GM19397 (cell line): ENCODE measurements at regions not wholly inside any gene's neighbourhood (a gene's known extent, or its start where the extent isn't known, plus 50 kb on each side); places are given as distances from the start of the nearest gene placed in this dataset.
A peak's percentile ranks its signal among the peaks of the same experiment; 100 is the strongest.
"Not testable (repeated sequence)": the region's sequence is repeated elsewhere in the genome, so short reads cannot be mapped to it uniquely, and the experiment has no call there.

Source experiments
- ATAC-seq: cut with Tn5 transposase; IDR thresholded peaks from one replicate; pipeline ENCODE4 v1.9.1; 2021; ENCODE audit warnings: mild to moderate bottlenecking, moderate library complexity; ENCODE audit not compliant: unreplicated experiment

GRCh38 chr2:88396209-88396608 lies 56.3 kb downstream of the FOXI3 start:
- ATAC-seq: no peak

GRCh38 chr2:88377641-88377991 lies 74.9 kb downstream of the FOXI3 start:
- no peak for ATAC-seq

GRCh38 chr2:88372042-88372441 lies 80.5 kb downstream of the FOXI3 start:
- no peak for ATAC-seq

GRCh38 chr2:88365408-88365807 lies 87.1 kb downstream of the FOXI3 start:
- ATAC-seq: not testable (repeated sequence)

GRCh38 chr2:88355486-88355885 lies 97.0 kb downstream of the FOXI3 start:
- no peak for ATAC-seq

- ATAC-seq: no peak
Observed at GRCh38 chr2:88351249-88351601, 101.3 kb downstream of the FOXI3 start.

GRCh38 chr2:88350331-88351248 lies 101.9 kb downstream of the FOXI3 start:
- peak; percentile 75 for ATAC-seq

- ATAC-seq: no peak
Observed at GRCh38 chr2:88345842-88346241, 106.7 kb downstream of the FOXI3 start.

- no peak for ATAC-seq
Observed at GRCh38 chr2:88342749-88343148, 109.7 kb downstream of the FOXI3 start.

GRCh38 chr2:88334418-88334817 lies 118.1 kb downstream of the FOXI3 start:
- no peak for ATAC-seq

- ATAC-seq: no peak
Observed at GRCh38 chr2:88331239-88331638, 121.3 kb downstream of the FOXI3 start.

- peak; percentile 80 for ATAC-seq
Observed at GRCh38 chr2:88329815-88330603, 122.5 kb downstream of the FOXI3 start.

GRCh38 chr2:88321449-88322248 lies 130.8 kb downstream of the FOXI3 start:
- no peak for ATAC-seq

- no peak for ATAC-seq
Observed at GRCh38 chr2:88320076-88320773, 132.3 kb downstream of the FOXI3 start.

- ATAC-seq: no peak
Observed at GRCh38 chr2:88318956-88319330, 133.6 kb downstream of the FOXI3 start.

- no peak for ATAC-seq
Observed at GRCh38 chr2:88318071-88318955, 134.2 kb downstream of the FOXI3 start.

GRCh38 chr2:88310787-88311186 lies 140.6 kb downstream of the THNSL2 start:
- ATAC-seq: no peak

GRCh38 chr2:88307817-88308216 lies 137.7 kb downstream of the THNSL2 start:
- ATAC-seq: no peak

- ATAC-seq: no peak
Observed at GRCh38 chr2:88303865-88304264, 133.7 kb downstream of the THNSL2 start.

GRCh38 chr2:88296247-88296646 lies 126.1 kb downstream of the THNSL2 start:
- ATAC-seq: no peak
